GM18498 (cell line): ENCODE measurements at regions not wholly inside any gene's neighbourhood (a gene's known extent, or its start where the extent isn't known, plus 50 kb on each side); places are given as distances from the start of the nearest gene placed in this dataset.
"Not testable (repeated sequence)": the region's sequence is repeated elsewhere in the genome, so short reads cannot be mapped to it uniquely, and the experiment has no call there.

Source experiments
- ATAC-seq: cut with Tn5 transposase; IDR thresholded peaks from one replicate; pipeline ENCODE4 v1.9.1; 2021; ENCODE audit warnings: mild to moderate bottlenecking, moderate library complexity; ENCODE audit not compliant: unreplicated experiment

GRCh38 chr12:88856201-88856600 lies 275.9 kb upstream of the KITLG start:
- ATAC-seq = no peak

DNA sequence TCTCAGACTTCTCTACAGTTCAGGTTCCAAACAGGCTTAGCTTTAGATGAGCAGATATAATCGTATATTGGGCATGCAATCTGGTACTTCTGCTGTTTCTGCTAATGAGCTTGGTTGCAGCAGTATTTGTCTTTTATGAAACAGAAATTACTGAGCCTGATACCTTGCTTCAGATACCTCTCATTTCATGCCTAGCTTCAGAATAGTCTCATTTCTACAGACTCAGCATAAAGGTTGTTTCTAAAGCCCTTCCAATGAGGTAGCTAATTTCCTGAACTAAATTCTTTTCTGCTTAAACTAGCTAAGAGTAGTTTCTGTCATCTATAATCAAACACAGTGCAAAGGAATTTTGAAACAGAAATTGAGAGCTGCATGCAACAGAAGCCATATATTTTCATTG lies 275.0 kb upstream of the KITLG start:
- no peak for ATAC-seq

GRCh38 chr12:88854260-88854659 lies 274.0 kb upstream of the KITLG start:
- ATAC-seq = no peak

- ATAC-seq = not testable (repeated sequence)
Measured at GRCh38 chr12:88847246-88847645, 267.0 kb upstream of the KITLG start.

DNA sequence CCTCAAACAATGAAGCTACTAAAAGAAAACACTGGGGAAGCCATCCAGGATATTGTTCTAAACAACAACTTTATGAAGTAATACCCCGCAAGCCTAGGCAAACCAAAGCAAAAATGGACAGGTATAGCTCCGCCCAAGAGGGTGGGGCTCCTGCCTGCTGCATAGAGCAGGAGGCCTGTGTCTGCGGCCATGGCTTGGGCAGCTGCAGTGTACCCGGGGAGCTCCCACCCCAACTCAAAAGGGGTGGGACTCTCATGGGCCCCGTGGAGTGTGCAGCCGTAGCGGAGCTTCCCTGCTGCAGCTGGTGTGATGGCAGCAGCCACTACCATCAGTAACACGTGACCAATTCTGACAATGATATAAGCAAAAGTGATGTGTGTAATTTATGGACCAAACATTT lies 264.2 kb upstream of the KITLG start:
- ATAC-seq = no peak

- ATAC-seq = no peak
Measured at GRCh38 chr12:88842314-88842713, 262.0 kb upstream of the KITLG start.

DNA sequence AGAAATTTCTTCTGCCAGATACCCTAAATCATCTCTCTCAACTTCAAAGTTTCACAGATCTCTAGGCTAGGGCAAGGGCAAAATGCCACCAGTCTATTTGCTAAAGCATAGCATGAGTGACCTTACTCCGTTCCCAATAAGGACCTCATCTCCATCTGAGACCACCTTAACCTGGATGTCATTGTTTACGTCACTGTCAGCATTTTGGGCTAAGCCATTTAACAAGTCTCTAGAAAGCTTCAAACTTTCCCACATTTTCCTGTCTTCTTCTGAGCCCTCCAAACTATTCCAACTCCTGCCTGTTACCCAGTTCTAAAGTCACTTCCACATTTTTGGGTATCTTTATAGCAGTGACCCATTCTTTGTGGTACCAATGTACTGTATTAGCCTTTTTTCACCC lies 259.2 kb upstream of the KITLG start:
- ATAC-seq = no peak

DNA sequence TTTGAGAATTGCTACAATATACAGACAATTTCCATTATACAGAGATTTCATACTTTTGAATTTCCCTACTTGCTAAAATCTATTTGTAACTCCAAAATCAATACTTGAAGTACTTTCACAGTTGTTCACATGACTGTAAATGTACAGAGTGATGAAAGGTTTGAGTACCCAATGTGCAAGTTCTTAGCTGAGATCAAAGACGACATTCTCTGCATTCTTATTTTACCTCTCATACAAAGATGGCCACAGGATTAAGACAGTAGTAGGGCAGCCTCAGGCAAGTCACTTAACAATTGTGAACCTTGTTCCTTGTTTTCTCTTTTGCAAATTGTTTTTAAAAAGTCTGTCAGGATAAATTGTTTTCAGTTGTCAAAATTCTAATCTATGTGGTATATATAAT lies 255.9 kb upstream of the KITLG start:
- no peak for ATAC-seq

DNA sequence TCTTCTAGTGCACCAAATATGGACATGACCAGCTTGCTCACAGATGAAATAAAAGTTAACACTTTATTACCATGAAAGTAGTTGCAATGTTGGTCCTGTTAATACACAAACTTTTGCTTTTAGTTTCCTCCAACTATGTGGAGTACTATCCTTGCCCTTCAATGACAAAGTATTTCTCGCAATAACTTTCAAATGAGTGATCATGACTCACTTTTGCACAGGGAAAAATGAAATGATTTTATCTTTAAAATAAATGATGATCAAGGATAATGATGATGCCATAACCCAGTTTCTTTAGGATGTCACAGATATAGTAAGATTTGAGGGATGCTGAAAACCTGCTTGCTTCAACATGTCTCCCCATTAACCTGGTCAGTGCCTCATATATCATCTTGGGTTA lies 254.0 kb upstream of the KITLG start:
- no peak for ATAC-seq

- ATAC-seq = no peak
Measured at GRCh38 chr12:88833641-88834116, 253.4 kb upstream of the KITLG start.

DNA sequence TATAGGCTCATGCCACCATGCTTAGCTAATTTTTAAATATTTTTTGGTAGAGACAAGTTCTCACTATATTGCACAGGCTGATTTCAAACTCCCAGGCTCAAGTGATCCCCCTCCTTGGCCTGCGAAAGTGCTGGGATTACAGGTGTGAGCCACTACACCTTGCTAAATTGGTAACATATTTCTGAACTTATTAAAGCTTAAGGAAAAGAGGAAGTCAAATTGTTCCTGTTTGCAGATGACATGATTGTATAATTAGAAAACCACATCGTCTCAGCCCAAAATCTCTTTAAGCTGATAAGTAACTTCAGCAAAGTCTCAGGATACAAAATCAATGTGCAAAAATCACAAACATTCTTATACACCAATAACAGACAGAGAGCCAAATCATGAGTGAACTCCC lies 248.3 kb upstream of the KITLG start:
- ATAC-seq = not testable (repeated sequence)

DNA sequence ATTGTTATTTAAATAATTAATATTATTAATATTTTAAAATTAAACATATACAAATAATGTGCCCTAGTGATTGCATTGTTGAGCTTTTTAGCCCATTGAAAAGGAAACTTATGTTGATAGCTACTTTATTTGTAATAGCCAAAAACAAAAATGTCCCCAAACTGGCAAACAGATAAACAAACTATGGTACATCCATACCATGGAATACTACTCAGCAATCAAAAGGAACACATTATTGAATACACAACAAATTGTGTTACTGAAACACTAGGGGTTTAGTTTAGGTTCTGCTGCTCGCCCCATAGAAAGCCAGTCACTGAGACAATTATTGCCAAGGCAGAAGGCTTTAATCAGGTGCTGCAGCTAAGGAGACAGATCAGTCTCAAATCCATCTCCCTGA lies 239.7 kb upstream of the KITLG start:
- no peak for ATAC-seq

- no peak for ATAC-seq
Measured at GRCh38 chr12:88816201-88816600, 235.9 kb upstream of the KITLG start.

DNA sequence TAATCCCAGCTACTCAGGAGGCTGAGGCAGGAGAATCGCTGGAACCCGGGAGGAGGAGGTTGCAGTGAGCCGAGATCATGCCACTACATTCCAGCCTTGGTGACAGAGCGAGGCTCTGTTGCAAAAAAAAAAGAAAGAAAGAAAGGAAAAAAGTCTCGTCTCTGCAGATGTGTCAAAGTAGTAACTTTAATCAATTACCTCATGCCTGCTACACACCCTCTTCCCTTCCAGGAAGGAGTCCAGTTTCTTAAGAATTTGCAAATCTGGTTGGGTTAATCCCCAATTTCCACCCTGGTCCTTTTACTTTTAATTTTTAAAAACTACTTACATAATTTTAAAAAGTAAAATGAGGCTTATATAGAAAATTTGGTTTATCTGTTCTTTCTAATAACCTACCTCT lies 234.5 kb upstream of the KITLG start:
- no peak for ATAC-seq

DNA sequence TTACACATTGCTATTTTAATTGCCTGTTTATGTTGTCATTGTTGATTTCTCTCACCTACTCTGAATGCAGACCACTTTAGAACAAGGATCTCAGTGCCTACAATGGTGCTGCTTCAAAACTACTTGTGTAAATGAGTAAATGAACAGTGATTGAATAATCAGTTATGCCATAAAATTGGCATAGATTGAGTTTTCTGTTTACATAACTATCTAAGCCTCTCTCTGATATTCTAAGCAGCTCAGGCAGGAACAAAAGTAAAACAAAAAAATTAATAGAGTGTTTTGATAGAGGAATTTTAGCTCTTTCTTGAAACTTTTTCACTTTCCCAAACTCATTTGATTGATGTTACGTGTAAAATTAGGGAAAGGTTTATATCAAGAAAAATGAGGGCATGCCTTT lies 232.3 kb upstream of the KITLG start:
- ATAC-seq = no peak

DNA sequence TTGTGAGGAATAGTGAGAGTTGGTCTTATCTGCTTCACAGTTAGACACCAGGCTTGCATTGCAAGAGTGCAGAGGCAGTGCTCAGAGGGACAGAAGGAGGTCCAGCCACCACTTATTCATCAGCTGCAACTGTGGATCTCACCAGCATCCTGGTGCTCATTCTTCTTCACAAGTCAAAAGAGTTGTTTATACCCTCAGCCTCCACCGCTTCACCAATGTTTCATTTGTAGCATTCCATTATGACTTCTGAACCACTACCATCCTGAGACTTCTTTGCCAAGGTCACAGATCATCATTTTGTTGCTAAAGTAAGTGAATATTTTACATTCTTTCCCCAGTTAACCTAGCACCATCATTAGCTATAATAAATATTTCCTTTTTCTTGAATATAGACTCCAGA lies 230.5 kb upstream of the KITLG start:
- no peak for ATAC-seq

DNA sequence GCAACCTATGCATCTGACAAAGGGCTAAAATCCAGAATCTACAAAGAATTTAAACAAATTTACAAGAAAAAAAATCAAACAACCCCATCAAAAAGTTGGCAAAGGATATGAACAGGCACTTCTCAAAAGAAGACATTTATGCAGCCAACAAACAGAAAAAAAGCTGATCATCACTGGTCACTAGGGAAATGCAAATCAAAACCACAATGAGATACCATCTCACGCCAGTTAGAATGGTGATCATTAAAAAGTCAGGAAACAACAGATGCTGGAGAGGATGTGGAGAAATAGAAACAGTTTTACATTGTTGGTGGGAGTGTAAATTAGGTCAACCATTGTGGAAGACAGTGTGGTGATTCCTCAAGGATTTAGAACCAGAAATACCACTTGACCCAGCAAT lies 229.6 kb upstream of the KITLG start:
- ATAC-seq = not testable (repeated sequence)

DNA sequence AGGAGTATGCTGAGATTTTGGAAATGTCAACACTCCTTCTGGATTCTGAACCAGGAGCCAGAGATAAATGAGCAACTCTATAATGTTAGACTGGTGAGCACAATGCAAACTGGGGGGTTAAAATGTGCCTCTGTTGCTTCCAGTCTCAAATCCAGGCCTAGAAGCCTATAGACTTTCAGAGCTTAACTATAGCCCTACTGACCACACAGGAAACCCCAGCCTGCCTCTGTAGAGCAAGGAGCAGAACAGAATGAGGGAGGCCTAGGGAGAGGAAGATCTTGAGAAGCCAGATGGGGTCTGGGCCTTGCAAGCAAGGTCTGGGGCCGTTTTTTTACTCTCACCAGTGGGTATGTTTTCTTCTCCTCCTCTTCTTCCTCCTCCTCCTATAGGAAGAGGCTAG lies 225.4 kb upstream of the KITLG start:
- ATAC-seq = no peak

DNA sequence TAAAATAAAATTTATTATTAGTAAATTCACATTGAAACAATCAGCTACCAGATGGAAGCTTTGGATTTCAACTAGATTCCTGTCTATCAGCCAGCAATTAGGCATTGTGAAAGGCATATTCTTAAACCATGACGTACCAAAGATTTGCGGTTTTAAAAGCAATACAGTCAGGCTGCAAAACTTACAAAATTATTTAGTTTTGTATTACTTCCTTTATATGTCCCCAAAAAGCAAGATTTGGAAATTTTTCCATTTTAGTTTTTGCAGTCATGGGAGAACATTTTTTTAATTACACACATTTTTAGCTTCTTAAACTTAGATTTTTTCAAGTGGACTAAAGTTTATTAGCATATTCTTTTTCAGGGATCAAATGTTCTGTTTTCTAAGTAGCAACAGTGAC lies 225.0 kb upstream of the KITLG start:
- no peak for ATAC-seq

GRCh38 chr12:88802096-88802706 lies 221.9 kb upstream of the KITLG start:
- peak; percentile 61 for ATAC-seq

- peak; percentile 48 for ATAC-seq
Measured at GRCh38 chr12:88801227-88802095, 221.2 kb upstream of the KITLG start.

DNA sequence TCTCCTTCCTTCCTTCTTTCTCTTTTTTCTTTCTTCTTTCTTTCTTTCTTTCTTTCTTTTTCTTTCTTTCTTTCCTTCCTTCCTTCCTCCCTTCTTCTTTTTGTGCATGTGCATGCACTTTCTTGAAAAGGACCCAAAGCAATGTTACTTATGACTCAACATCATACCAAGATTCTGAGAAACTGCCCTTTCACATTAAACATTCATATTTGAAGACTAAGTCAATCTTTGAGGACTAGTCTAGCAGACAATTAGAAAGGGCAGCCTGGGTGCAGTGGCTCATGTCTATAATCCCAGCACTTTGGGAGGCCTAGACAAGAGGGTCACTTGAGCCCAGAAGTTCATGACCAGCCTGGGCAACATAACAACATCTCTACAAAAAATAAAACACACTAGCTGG lies 212.8 kb upstream of the KITLG start:
- ATAC-seq = no peak
